Peyer's patch (tissue), 4 donors: ENCODE measurements at regions not wholly inside any gene's neighbourhood (a gene's known extent, or its start where the extent isn't known, plus 50 kb on each side); places are given as distances from the start of the nearest gene placed in this dataset.
"Not testable (repeated sequence)": the region's sequence is repeated elsewhere in the genome, so short reads cannot be mapped to it uniquely, and the experiment has no call there.

Source experiments
- DNase-seq, 3 donors: peaks; one replicate each; pipeline ENCODE4 v3.0.0-alpha.2; 2017 to 2019
- H3K27ac ChIP-seq, 4 donors: fragments of 200-600 bp; sonication (generic); one replicate each; pipeline ENCODE4 v1.5.1; 2016 to 2019
- H3K27me3 ChIP-seq, 2 donors: fragments of 200-600 bp; sonication (generic); one replicate each; pipeline ENCODE4 v1.5.1; 2019
- H3K36me3 ChIP-seq, 3 donors: fragments of 200-600 bp; sonication (generic); one replicate each; pipeline ENCODE4 v1.5.1; 2016 to 2019
- H3K4me1 ChIP-seq, 4 donors: fragments of 200-600 bp; sonication (generic); one replicate each; pipeline ENCODE4 v1.5.1; 2016 to 2019
- H3K4me3 ChIP-seq, 4 donors: fragments of 200-600 bp; sonication (generic); 1 replicate in 3 of 4; 2 replicates in 1 of 4; pipeline ENCODE4 v1.5.1; 2016 to 2019; ENCODE audit warnings: mild to moderate bottlenecking in 1 of 4
- H3K9me3 ChIP-seq, 4 donors: fragments of 200-600 bp; sonication (generic); one replicate each; pipeline ENCODE4 v1.5.1; 2016 to 2019; ENCODE audit warnings: mild to moderate bottlenecking in 1 of 4
- POLR2A ChIP-seq, 2 donors: fragments of 450-650 bp; IDR thresholded peaks; one replicate each; pipeline ENCODE4 v1.5.1; 2017; ENCODE audit warnings: antibody characterized with exemption in 2 of 2, mild to moderate bottlenecking in 2 of 2, moderate library complexity in 2 of 2
- TF ChIP-seq, protein P1 (sequence below), 6 experiments: fragments of 450-650 bp in 4 of 6; fragments of 200-600 bp in 2 of 6; sonication (generic) in 1 of 6; IDR thresholded peaks; one replicate each; pipeline ENCODE4 v1.5.1; 2017 to 2019; ENCODE audit warnings: antibody characterized with exemption in 6 of 6, mild to moderate bottlenecking in 3 of 6, moderate library complexity in 1 of 6

DNA sequence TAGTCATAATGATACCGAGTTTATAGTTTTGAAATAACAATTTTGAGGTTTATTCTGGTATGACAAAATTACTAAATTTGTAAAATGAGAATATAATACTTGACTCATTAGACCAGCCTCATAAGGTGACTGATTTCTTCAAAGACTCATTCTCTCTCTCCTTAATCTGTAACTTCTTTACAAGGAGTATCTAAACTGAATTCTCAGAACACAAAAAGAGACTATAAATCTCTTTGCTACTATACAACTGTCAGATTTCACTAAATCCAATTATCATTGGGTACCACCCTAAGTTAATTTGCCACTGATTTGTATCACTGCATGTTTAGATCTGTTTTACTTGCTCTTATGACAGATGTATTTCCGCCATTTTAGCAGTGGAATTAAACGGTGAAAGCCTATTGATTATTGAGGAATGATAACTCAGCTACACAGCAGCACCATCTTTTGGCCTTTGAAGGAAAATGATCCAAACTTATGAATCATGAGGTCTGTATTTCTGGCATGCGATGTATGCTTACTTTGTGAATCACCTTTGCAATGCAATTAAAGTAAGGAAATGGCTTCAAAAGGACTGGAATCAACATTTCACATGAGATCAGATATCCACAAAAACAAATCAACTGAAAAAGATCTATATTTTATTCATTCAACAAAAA lies 161.2 kb downstream of the RERGL start:
- no peaks in the 10 kb centered on the region for H3K4me1 ChIP-seq
- no peak for TF ChIP-seq POLR2A (IDR thresholded peaks at IDR 0.05)
- TF ChIP-seq, protein P1, sequence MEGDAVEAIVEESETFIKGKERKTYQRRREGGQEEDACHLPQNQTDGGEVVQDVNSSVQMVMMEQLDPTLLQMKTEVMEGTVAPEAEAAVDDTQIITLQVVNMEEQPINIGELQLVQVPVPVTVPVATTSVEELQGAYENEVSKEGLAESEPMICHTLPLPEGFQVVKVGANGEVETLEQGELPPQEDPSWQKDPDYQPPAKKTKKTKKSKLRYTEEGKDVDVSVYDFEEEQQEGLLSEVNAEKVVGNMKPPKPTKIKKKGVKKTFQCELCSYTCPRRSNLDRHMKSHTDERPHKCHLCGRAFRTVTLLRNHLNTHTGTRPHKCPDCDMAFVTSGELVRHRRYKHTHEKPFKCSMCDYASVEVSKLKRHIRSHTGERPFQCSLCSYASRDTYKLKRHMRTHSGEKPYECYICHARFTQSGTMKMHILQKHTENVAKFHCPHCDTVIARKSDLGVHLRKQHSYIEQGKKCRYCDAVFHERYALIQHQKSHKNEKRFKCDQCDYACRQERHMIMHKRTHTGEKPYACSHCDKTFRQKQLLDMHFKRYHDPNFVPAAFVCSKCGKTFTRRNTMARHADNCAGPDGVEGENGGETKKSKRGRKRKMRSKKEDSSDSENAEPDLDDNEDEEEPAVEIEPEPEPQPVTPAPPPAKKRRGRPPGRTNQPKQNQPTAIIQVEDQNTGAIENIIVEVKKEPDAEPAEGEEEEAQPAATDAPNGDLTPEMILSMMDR (IDR thresholded peaks at IDR 0.05): no peak
- H3K9me3 ChIP-seq: no peaks in the 10 kb centered on the region
- no peaks in the 10 kb centered on the region for H3K36me3 ChIP-seq
- H3K27ac ChIP-seq: no peak overlapping the region
- H3K4me3 ChIP-seq: no peak overlapping the region
- no peak for DNase-seq
- H3K27me3 ChIP-seq: no peaks in the 10 kb centered on the region

DNA sequence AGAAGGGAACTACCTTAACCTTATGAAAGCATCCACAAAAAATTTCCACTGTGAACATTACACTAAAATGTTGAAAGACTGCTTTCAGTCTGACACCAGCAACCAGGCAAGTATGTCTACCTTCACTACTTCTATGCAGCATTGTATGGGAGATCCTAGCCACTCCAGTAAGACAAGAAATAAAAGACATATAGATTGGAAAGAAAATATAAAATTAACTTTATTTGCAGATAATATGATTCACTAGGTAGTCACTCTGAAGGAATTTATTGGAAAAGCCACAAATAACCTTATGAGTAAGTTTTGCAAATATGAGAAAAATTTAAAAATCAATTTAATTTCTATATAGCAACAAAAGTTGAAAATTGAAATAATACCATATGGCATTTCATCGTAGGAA lies 172.0 kb downstream of the RERGL start:
- Histone ChIP-seq H3K27me3 (no peaks in the 10 kb centered on the region), H3K27ac (no peak overlapping the region), H3K4me1 (no peaks in the 10 kb centered on the region), H3K36me3 (no peaks in the 10 kb centered on the region), H3K9me3 (no peaks in the 10 kb centered on the region), H3K4me3 (no peak overlapping the region)
- DNase-seq: no peak
- TF ChIP-seq POLR2A (IDR thresholded peaks at IDR 0.05): no peak
- TF ChIP-seq, protein P1 (IDR thresholded peaks at IDR 0.05): no peak

- no peak overlapping the region for H3K27ac ChIP-seq
- no peaks in the 10 kb centered on the region for H3K27me3 ChIP-seq
- H3K36me3 ChIP-seq: no peaks in the 10 kb centered on the region
- no peaks in the 10 kb centered on the region for H3K9me3 ChIP-seq
- H3K4me1 ChIP-seq: no peaks in the 10 kb centered on the region
- DNase-seq: no peak
- no peak overlapping the region for H3K4me3 ChIP-seq
- TF ChIP-seq POLR2A (IDR thresholded peaks at IDR 0.05): no peak
- TF ChIP-seq, protein P1 (IDR thresholded peaks at IDR 0.05): no peak
Measured at GRCh38 chr12:17884581-17884980, 205.4 kb downstream of the RERGL start.

GRCh38 chr12:17878714-17879113 lies 211.3 kb downstream of the RERGL start:
- no peak for DNase-seq
- TF ChIP-seq POLR2A (IDR thresholded peaks at IDR 0.05): no peak
- TF ChIP-seq, protein P1 (IDR thresholded peaks at IDR 0.05): no peak
- Histone ChIP-seq H3K27ac (no peak overlapping the region), H3K36me3 (no peaks in the 10 kb centered on the region), H3K27me3 (no peaks in the 10 kb centered on the region), H3K4me1 (no peaks in the 10 kb centered on the region), H3K4me3 (no peak overlapping the region), H3K9me3 (no peaks in the 10 kb centered on the region)

- TF ChIP-seq, protein P1 (IDR thresholded peaks at IDR 0.05): no peak
- TF ChIP-seq POLR2A (IDR thresholded peaks at IDR 0.05): no peak
Measured at GRCh38 chr12:17875230-17875629, 214.8 kb downstream of the RERGL start.

DNA sequence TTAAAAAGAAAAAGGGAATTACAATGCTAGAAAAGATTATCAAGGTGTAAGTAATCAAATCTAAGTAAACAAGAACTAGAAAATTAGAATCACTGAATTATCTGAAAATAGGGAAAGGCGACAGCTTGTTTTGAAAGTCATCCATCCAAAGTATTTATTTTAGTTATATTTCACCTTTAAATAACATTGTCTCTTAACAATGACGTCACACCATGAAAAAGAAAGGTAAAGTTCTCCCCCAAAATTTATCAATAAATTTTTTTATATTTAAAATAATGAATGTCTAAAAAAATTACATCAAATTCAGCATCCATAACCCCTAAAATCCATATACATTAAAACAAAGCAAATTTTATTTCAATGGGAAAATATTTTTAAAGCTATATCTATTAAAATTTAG lies 223.2 kb downstream of the RERGL start:
- Histone ChIP-seq H3K4me3 (no peak overlapping the region), H3K27ac (no peak overlapping the region), H3K27me3 (no peaks in the 10 kb centered on the region), H3K4me1 (no peaks in the 10 kb centered on the region), H3K9me3 (no peaks in the 10 kb centered on the region), H3K36me3 (no peaks in the 10 kb centered on the region)
- DNase-seq: no peak
- TF ChIP-seq, protein P1 (IDR thresholded peaks at IDR 0.05): no peak
- TF ChIP-seq POLR2A (IDR thresholded peaks at IDR 0.05): no peak

More at GRCh38 chr12:17875230-17875629, 214.8 kb downstream of the RERGL start:
- no peaks in the 10 kb centered on the region for H3K27me3 ChIP-seq
- no peaks in the 10 kb centered on the region for H3K36me3 ChIP-seq
- no peak overlapping the region for H3K4me3 ChIP-seq
- H3K9me3 ChIP-seq: no peaks in the 10 kb centered on the region
- no peaks in the 10 kb centered on the region for H3K4me1 ChIP-seq
- no peak overlapping the region for H3K27ac ChIP-seq
- DNase-seq: no peak

- H3K27me3 ChIP-seq, H3K4me1 ChIP-seq, H3K4me3 ChIP-seq, H3K9me3 ChIP-seq, H3K36me3 ChIP-seq, DNase-seq, H3K27ac ChIP-seq: not testable (repeated sequence)
Measured at GRCh38 chr12:17855548-17855947, 234.4 kb downstream of the RERGL start.
